ENCODE measurements at regions not wholly inside any gene's neighbourhood (a gene's known extent, or its start where the extent isn't known, plus 50 kb on each side); places are given as distances from the start of the nearest gene placed in this dataset.

- Mint-ChIP-seq H3K36me3 (ENCODE audit: insufficient read depth) (no peaks in the 10 kb centered on the region), H3K4me3 (no peak overlapping the region), H3K27me3 (ENCODE audit: low read depth) (peaks cover 14% of the 10 kb centered on the region), H3K9me3 (peaks cover 14% of the 10 kb centered on the region), H3K4me1 (ENCODE audit: low read depth) (no peaks in the 10 kb centered on the region)
- no peak for DNase-seq
- ATAC-seq = no peak
Measured at GRCh38 chr10:33392706-33393105, 58.2 kb upstream of the NRP1 start.

GRCh38 chr10:33391611-33392465 is 57.4 kb upstream of the NRP1 start:
- H3K36me3 Mint-ChIP-seq (ENCODE audit: insufficient read depth) = no peaks in the 10 kb centered on the region
- H3K9me3 Mint-ChIP-seq = peaks cover 5% of the 10 kb centered on the region
- H3K4me3 Mint-ChIP-seq = no peak overlapping the region
- H3K4me1 Mint-ChIP-seq (ENCODE audit: low read depth) = no peaks in the 10 kb centered on the region
- H3K27me3 Mint-ChIP-seq (ENCODE audit: low read depth) = peaks cover 14% of the 10 kb centered on the region
- no peak for ATAC-seq
- DNase-seq = no peak

GRCh38 chr10:33390046-33390445 is 55.6 kb upstream of the NRP1 start:
- DNase-seq (no peak), ATAC-seq (no peak)
- Mint-ChIP-seq H3K36me3 (ENCODE audit: insufficient read depth) (no peaks in the 10 kb centered on the region), H3K9me3 (no peaks in the 10 kb centered on the region), H3K27me3 (ENCODE audit: low read depth) (peaks cover 20% of the 10 kb centered on the region), H3K4me3 (no peak overlapping the region), H3K4me1 (ENCODE audit: low read depth) (no peaks in the 10 kb centered on the region)

GRCh38 chr10:33388785-33389184 is 54.3 kb upstream of the NRP1 start:
- peaks cover 21% of the 10 kb centered on the region for H3K27me3 Mint-ChIP-seq (ENCODE audit: low read depth)
- H3K4me3 Mint-ChIP-seq = no peak overlapping the region
- DNase-seq = no peak
- no peaks in the 10 kb centered on the region for H3K36me3 Mint-ChIP-seq (ENCODE audit: insufficient read depth)
- H3K4me1 Mint-ChIP-seq (ENCODE audit: low read depth) = no peaks in the 10 kb centered on the region
- ATAC-seq = no peak
- no peaks in the 10 kb centered on the region for H3K9me3 Mint-ChIP-seq

GRCh38 chr10:33388382-33388781 is 53.9 kb upstream of the NRP1 start:
- Mint-ChIP-seq H3K4me3 (no peak overlapping the region), H3K4me1 (ENCODE audit: low read depth) (no peaks in the 10 kb centered on the region), H3K9me3 (no peaks in the 10 kb centered on the region), H3K27me3 (ENCODE audit: low read depth) (peaks cover 21% of the 10 kb centered on the region), H3K36me3 (ENCODE audit: insufficient read depth) (no peaks in the 10 kb centered on the region)
- DNase-seq (no peak), ATAC-seq (no peak)

- peaks cover 21% of the 10 kb centered on the region for H3K27me3 Mint-ChIP-seq (ENCODE audit: low read depth)
- no peak for DNase-seq
- no peaks in the 10 kb centered on the region for H3K36me3 Mint-ChIP-seq (ENCODE audit: insufficient read depth)
- ATAC-seq = no peak
- no peak overlapping the region for H3K4me3 Mint-ChIP-seq
- H3K9me3 Mint-ChIP-seq = no peaks in the 10 kb centered on the region
- no peaks in the 10 kb centered on the region for H3K4me1 Mint-ChIP-seq (ENCODE audit: low read depth)
Measured at GRCh38 chr10:33387720-33388119, 53.3 kb upstream of the NRP1 start.

- Mint-ChIP-seq H3K4me3 (no peak overlapping the region), H3K9me3 (no peaks in the 10 kb centered on the region), H3K36me3 (ENCODE audit: insufficient read depth) (no peaks in the 10 kb centered on the region), H3K27me3 (ENCODE audit: low read depth) (peaks cover 23% of the 10 kb centered on the region), H3K4me1 (ENCODE audit: low read depth) (no peaks in the 10 kb centered on the region)
- ATAC-seq (no peak), DNase-seq (no peak)
Measured at GRCh38 chr10:33386926-33387325, 52.5 kb upstream of the NRP1 start.

- H3K9me3 Mint-ChIP-seq = no peaks in the 10 kb centered on the region
- no peak overlapping the region for H3K4me3 Mint-ChIP-seq
- H3K4me1 Mint-ChIP-seq (ENCODE audit: low read depth) = no peaks in the 10 kb centered on the region
- DNase-seq (no peak), ATAC-seq (no peak)
- peaks cover 25% of the 10 kb centered on the region for H3K27me3 Mint-ChIP-seq (ENCODE audit: low read depth)
- no peaks in the 10 kb centered on the region for H3K36me3 Mint-ChIP-seq (ENCODE audit: insufficient read depth)
Measured at GRCh38 chr10:33385686-33386085, 51.2 kb upstream of the NRP1 start.

- H3K27me3 Mint-ChIP-seq (ENCODE audit: low read depth) = peaks cover 24% of the 10 kb centered on the region
- H3K4me1 Mint-ChIP-seq (ENCODE audit: low read depth) = no peaks in the 10 kb centered on the region
- no peak for ATAC-seq
- H3K9me3 Mint-ChIP-seq = no peaks in the 10 kb centered on the region
- H3K36me3 Mint-ChIP-seq (ENCODE audit: insufficient read depth) = no peaks in the 10 kb centered on the region
- no peak for DNase-seq
- no peak overlapping the region for H3K4me3 Mint-ChIP-seq
Measured at GRCh38 chr10:33385015-33385414, 50.5 kb upstream of the NRP1 start.

Measured in activated T-cell treated with anti-CD3 and anti-CD28 coated beads, Interleukin-2, amount 50 U/mL, for 4 hours (primary cell).